Glutamatergic neuron (in vitro differentiated cells): ENCODE measurements at regions not wholly inside any gene's neighbourhood (a gene's known extent, or its start where the extent isn't known, plus 50 kb on each side); places are given as distances from the start of the nearest gene placed in this dataset.

ENCODE experiments used
- DNase-seq: peaks from one replicate; pipeline ENCODE4 v3.0.0; 2022
- H3K27ac Mint-ChIP-seq: one replicate; pipeline ENCODE4 v1.8.0; 2020; ENCODE audit warnings: mild to moderate bottlenecking, mixed read lengths, inconsistent platforms; ENCODE audit not compliant: unreplicated experiment
- H3K27me3 Mint-ChIP-seq: one replicate; pipeline ENCODE4 v1.8.0; 2020; ENCODE audit warnings: mild to moderate bottlenecking, moderate library complexity, mixed read lengths, inconsistent platforms; ENCODE audit not compliant: unreplicated experiment
- H3K36me3 Mint-ChIP-seq: one replicate; pipeline ENCODE4 v1.8.0; 2020; ENCODE audit warnings: mild to moderate bottlenecking, mixed read lengths, inconsistent platforms; ENCODE audit not compliant: unreplicated experiment
- H3K4me1 Mint-ChIP-seq: one replicate; pipeline ENCODE4 v1.8.0; 2020; ENCODE audit warnings: mild to moderate bottlenecking, low read depth, mixed read lengths, inconsistent platforms; ENCODE audit not compliant: unreplicated experiment
- H3K4me3 Mint-ChIP-seq: one replicate; pipeline ENCODE4 v1.8.0; 2020; ENCODE audit warnings: mild to moderate bottlenecking, mixed read lengths, inconsistent platforms; ENCODE audit not compliant: unreplicated experiment
- H3K9me3 Mint-ChIP-seq: one replicate; pipeline ENCODE4 v1.8.0; 2020; ENCODE audit warnings: mild to moderate bottlenecking, moderate library complexity, mixed read lengths, inconsistent platforms; ENCODE audit not compliant: unreplicated experiment
- CTCF ChIP-seq: fragments of 200-600 bp; sonication (generic); IDR thresholded peaks from one replicate; pipeline ENCODE4 v1.5.0; 2021; ENCODE audit not compliant: partially characterized antibody, unreplicated experiment

DNA sequence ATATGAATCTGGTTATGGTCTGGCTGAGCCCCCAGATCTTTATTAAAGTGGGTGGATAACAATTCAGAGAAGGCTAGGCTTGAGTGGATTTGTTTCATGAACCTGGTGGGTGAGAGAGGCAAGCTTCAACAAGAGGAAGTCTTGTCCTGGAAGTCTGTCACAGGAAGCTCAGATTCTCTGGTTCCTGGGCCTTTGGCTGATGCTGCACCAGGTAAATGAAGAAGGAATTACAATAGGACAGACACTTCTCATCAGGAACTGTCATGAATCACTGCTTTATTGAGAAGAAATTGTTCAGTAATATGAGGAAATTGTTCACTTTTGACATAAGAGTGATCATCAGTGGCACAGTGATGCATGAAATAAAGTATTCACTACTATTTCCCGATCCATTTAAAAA is 167.6 kb upstream of the ELL2 start:
- Mint-ChIP-seq H3K27ac (no peak overlapping the region), H3K4me1 (peaks cover 8% of the 10 kb centered on the region), H3K9me3 (no peaks in the 10 kb centered on the region), H3K27me3 (no peaks in the 10 kb centered on the region), H3K4me3 (no peak overlapping the region), H3K36me3 (no peaks in the 10 kb centered on the region)
- no peak for DNase-seq
- TF ChIP-seq CTCF = no peak

DNA sequence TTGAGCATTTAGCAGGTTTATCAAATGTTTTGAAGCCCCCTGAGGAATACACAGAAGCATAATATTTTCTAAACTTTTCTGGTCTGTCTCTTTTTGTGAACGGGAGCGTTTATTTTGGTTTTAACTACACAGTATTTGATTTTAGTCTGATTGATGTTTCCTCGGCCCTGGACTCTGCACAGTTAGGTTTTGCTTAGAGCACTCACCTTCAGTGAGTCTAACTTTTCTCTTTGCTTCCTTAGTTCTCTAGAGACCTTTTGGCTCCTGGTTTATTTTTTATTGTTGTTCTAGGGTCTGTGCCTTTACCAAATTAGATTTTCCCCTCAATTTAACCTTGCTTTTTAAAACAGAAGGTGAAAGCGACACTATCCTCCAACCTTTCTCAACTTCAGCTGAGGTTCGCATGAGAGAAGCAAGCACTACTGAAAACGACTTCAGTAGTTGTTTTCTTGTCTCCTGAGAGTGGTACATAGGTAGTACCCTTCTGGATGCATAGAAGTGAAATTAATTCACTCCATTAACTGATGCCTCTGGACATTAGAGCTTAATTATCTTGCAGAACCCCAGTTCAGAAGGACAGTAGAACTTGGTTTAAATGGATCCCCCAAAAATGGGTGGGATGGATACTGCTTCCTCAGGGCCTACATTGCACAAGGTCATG is 166.7 kb upstream of the ELL2 start:
- Mint-ChIP-seq H3K4me1 (peaks cover 8% of the 10 kb centered on the region), H3K27me3 (no peaks in the 10 kb centered on the region), H3K4me3 (no peak overlapping the region), H3K9me3 (no peaks in the 10 kb centered on the region), H3K27ac (no peak overlapping the region), H3K36me3 (no peaks in the 10 kb centered on the region)
- no peak for TF ChIP-seq CTCF
- DNase-seq = no peak

- no peaks in the 10 kb centered on the region for H3K36me3 Mint-ChIP-seq
- peaks cover 8% of the 10 kb centered on the region for H3K4me1 Mint-ChIP-seq
- no peaks in the 10 kb centered on the region for H3K9me3 Mint-ChIP-seq
- DNase-seq = no peak
- H3K27me3 Mint-ChIP-seq = no peaks in the 10 kb centered on the region
- H3K27ac Mint-ChIP-seq = no peak overlapping the region
- no peak for TF ChIP-seq CTCF
- H3K4me3 Mint-ChIP-seq = no peak overlapping the region
These were observed 165.9 kb upstream of the ELL2 start for GRCh38 chr5:96127538-96127937.

- Mint-ChIP-seq H3K4me1 (peaks cover 8% of the 10 kb centered on the region), H3K27me3 (no peaks in the 10 kb centered on the region), H3K27ac (no peak overlapping the region), H3K9me3 (no peaks in the 10 kb centered on the region), H3K4me3 (no peak overlapping the region), H3K36me3 (no peaks in the 10 kb centered on the region)
- no peak for TF ChIP-seq CTCF
- DNase-seq = no peak
These were observed 163.7 kb upstream of the ELL2 start for GRCh38 chr5:96125231-96125891.

GRCh38 chr5:96124589-96124988 is 162.9 kb upstream of the ELL2 start:
- TF ChIP-seq CTCF = no peak
- no peaks in the 10 kb centered on the region for H3K9me3 Mint-ChIP-seq
- H3K4me1 Mint-ChIP-seq = peaks cover 8% of the 10 kb centered on the region
- H3K4me3 Mint-ChIP-seq = no peak overlapping the region
- no peak overlapping the region for H3K27ac Mint-ChIP-seq
- H3K27me3 Mint-ChIP-seq = no peaks in the 10 kb centered on the region
- H3K36me3 Mint-ChIP-seq = no peaks in the 10 kb centered on the region
- DNase-seq = no peak
